ENCODE measurements at regions not wholly inside any gene's neighbourhood (a gene's known extent, or its start where the extent isn't known, plus 50 kb on each side); places are given as distances from the start of the nearest gene placed in this dataset.

- Histone ChIP-seq H3K27ac (ENCODE audit: extremely low read depth, low read depth, low read length) (no peak overlapping the region), H3K9me1 (ENCODE audit: control insufficient read depth, insufficient read depth, low read length) (no peaks in the 10 kb centered on the region), H3K36me3 (ENCODE audit: control insufficient read depth, insufficient read depth, low read length) (no peaks in the 10 kb centered on the region), H3K79me2 (ENCODE audit: control insufficient read depth, insufficient read depth, low read length) (no peaks in the 10 kb centered on the region), H4K20me1 (replicated peaks; ENCODE audit: control insufficient read depth, insufficient read depth, low read length) (no peaks in the 10 kb centered on the region), H3K9me3 (replicated peaks; ENCODE audit: control insufficient read depth, insufficient read depth, low read depth, low read length) (no peaks in the 10 kb centered on the region), H3K9ac (ENCODE audit: insufficient read depth in 1 of 2, low read depth in 2 of 2, low read length in 2 of 2) (no peak overlapping the region), H3K4me3 (no peak overlapping the region), H2AFZ (ENCODE audit: low read depth, low read length) (no peak overlapping the region), H3K27me3 (ENCODE audit: control insufficient read depth in 2 of 2, insufficient read depth in 2 of 2, low read length in 2 of 2) (no peaks in the 10 kb centered on the region), H3K4me1 (replicated peaks in 1 of 2; ENCODE audit: control insufficient read depth in 2 of 2, insufficient read depth in 2 of 2, low read length in 2 of 2) (no peaks in the 10 kb centered on the region), H3K4me2 (ENCODE audit: insufficient read depth, low read length) (no peak overlapping the region)
- CTCF ChIA-PET (ENCODE audit: low intra/inter-chr PET ratio), result no interaction called here
- intact Hi-C loops (cut with micrococcal nuclease), result no loop called here
- TF ChIP-seq ATF2 (CRISPR knock-in tag; IDR thresholded peaks at IDR 0.05) (no peak), POLR2AphosphoS2 (IDR thresholded peaks at IDR 0.05; ENCODE audit: low read length) (no peak), MCM2 (IDR thresholded peaks at IDR 0.05; ENCODE audit: low read depth) (no peak), BRD4 (IDR thresholded peaks at IDR 0.05) (no peak), E2F1 (CRISPR knock-in tag; IDR thresholded peaks at IDR 0.05) (no peak), ZFP1 (CRISPR knock-in tag; IDR thresholded peaks at IDR 0.05) (no peak), NONO (IDR thresholded peaks at IDR 0.05; ENCODE audit: low read depth in 2 of 2, low read length in 1 of 2) (no peak), ZNF592 (IDR thresholded peaks at IDR 0.05) (no peak), BCOR (IDR thresholded peaks at IDR 0.05) (no peak), PHTF2 (CRISPR knock-in tag; IDR thresholded peaks at IDR 0.05) (no peak), KDM5B (IDR thresholded peaks at IDR 0.05; ENCODE audit: insufficient replicate concordance, low read depth, low read length) (no peak), SRSF9 (IDR thresholded peaks at IDR 0.05; ENCODE audit: borderline replicate concordance, low read depth, low read length) (no peak), MEF2A (IDR thresholded peaks at IDR 0.05; ENCODE audit: control insufficient read depth, low read depth, low read length) (no peak), SMC3 (conservative IDR thresholded peaks at IDR 0.05; ENCODE audit: insufficient read depth, low read depth, low read length) (no peak), HMG20A (CRISPR knock-in tag; conservative IDR thresholded peaks at IDR 0.05) (no peak), L3MBTL2 (IDR thresholded peaks at IDR 0.05) (no peak), RB1 (IDR thresholded peaks at IDR 0.05; ENCODE audit: low read depth) (no peak), NR4A1 (CRISPR knock-in tag; IDR thresholded peaks at IDR 0.05) (no peak), NR4A1 (tag; IDR thresholded peaks at IDR 0.05) (no peak), MED1 (CRISPR knock-in tag; IDR thresholded peaks at IDR 0.05; ENCODE audit: borderline replicate concordance) (no peak), ZSCAN29 (IDR thresholded peaks at IDR 0.05) (no peak)
- in situ Hi-C loops (cut with MboI), result no loop called here
- 0% methylated on average over 2 of the region's 2 CpGs for WGBS (ENCODE audit: insufficient coverage, low coverage, missing lambda C conversion rate)
- DNase-seq (ENCODE audit: extremely low read depth in 1 of 4, low spot score in 3 of 4), result no peak
- POLR2A ChIA-PET, result no interaction called here
- BruUV-seq (replicated peaks), result no TSS peak
- no peak for FAIRE-seq
- no peak for ATAC-seq
These were observed 76.4 kb upstream of the HS3ST5 start for GRCh38 chr6:114419175-114419574.

All from K562 (cell line).